MM.1S (cell line): ENCODE measurements at regions not wholly inside any gene's neighbourhood (a gene's known extent, or its start where the extent isn't known, plus 50 kb on each side); places are given as distances from the start of the nearest gene placed in this dataset.

ENCODE experiments used
- DNase-seq: peaks from one replicate; pipeline ENCODE4 v3.0.0-alpha.2; 2015
- H2AFZ ChIP-seq: fragments of 300-600 bp; sonication (generic); 2 replicates; pipeline ENCODE4 v1.6.0; 2016; ENCODE audit warnings: antibody characterized with exemption, low read length
- H3F3A ChIP-seq: fragments of 300-600 bp; sonication (generic); 2 replicates; pipeline ENCODE4 v1.6.1; 2016; ENCODE audit warnings: mild to moderate bottlenecking, antibody characterized with exemption, low read length, moderate library complexity, mixed read lengths; ENCODE audit not compliant: insufficient read depth
- H3K27ac ChIP-seq: fragments of 300-600 bp; sonication (generic); 2 replicates; pipeline ENCODE4 v1.5.1; 2016; ENCODE audit warnings: mild to moderate bottlenecking, low read length
- H3K27me3 ChIP-seq: fragments of 300-600 bp; sonication (generic); replicated peaks from 2 replicates; pipeline ENCODE4 v1.6.0; 2016; ENCODE audit warnings: low read length; ENCODE audit not compliant: insufficient read depth
- H3K36me3 ChIP-seq: fragments of 300-600 bp; sonication (generic); replicated peaks from 2 replicates; pipeline ENCODE4 v1.6.1; 2016; ENCODE audit warnings: mild to moderate bottlenecking, low read length, mixed read lengths; ENCODE audit not compliant: insufficient read depth
- H3K4me1 ChIP-seq: fragments of 300-600 bp; sonication (generic); 2 replicates; pipeline ENCODE4 v1.6.1; 2016; ENCODE audit warnings: low read length, mixed read lengths
- H3K4me2 ChIP-seq: fragments of 300-600 bp; sonication (generic); 2 replicates; pipeline ENCODE4 v1.6.0; 2016; ENCODE audit warnings: low read depth, low read length
- H3K4me3 ChIP-seq: fragments of 300-600 bp; sonication (generic); 2 replicates; pipeline ENCODE4 v1.5.1; 2016; ENCODE audit warnings: low read length, mixed read lengths
- H3K79me2 ChIP-seq: fragments of 300-600 bp; sonication (generic); 2 replicates; pipeline ENCODE4 v1.6.1; 2016; ENCODE audit warnings: mixed run types, low read length, mixed read lengths
- H3K9ac ChIP-seq: fragments of 300-600 bp; sonication (generic); 2 replicates; pipeline ENCODE4 v1.6.1; 2016; ENCODE audit warnings: low read length, mixed read lengths
- H3K9me2 ChIP-seq: fragments of 300-600 bp; sonication (generic); replicated peaks from 2 replicates; pipeline ENCODE4 v1.6.1; 2016; ENCODE audit warnings: mild to moderate bottlenecking, low read length, mixed read lengths; ENCODE audit not compliant: insufficient read depth
- H3K9me3 ChIP-seq: fragments of 300-600 bp; sonication (generic); replicated peaks from 2 replicates; pipeline ENCODE4 v1.6.1; 2016; ENCODE audit warnings: mild to moderate bottlenecking, low read length, mixed read lengths; ENCODE audit not compliant: insufficient read depth
- H4K20me1 ChIP-seq: fragments of 300-600 bp; sonication (generic); 2 replicates; pipeline ENCODE4 v1.6.1; 2016; ENCODE audit warnings: mild to moderate bottlenecking, low read length, moderate library complexity, mixed read lengths; ENCODE audit not compliant: insufficient read depth
- EZH2 ChIP-seq: fragments of 300-600 bp; sonication (generic); optimal IDR thresholded peaks from 2 replicates; pipeline ENCODE3; 2017; ENCODE audit warnings: low read depth, mild to moderate bottlenecking, antibody characterized with exemption, low read length, mixed read lengths
- EZH2phosphoT487 ChIP-seq: fragments of 300-600 bp; sonication (generic); IDR thresholded peaks from 2 replicates; pipeline ENCODE4 v1.6.1; 2018; ENCODE audit warnings: antibody characterized with exemption, low read length
- TF ChIP-seq, protein P1 (sequence below): fragments of 300-600 bp; sonication (generic); IDR thresholded peaks from 2 replicates; pipeline ENCODE4 v1.5.1; 2016; ENCODE audit warnings: antibody characterized with exemption, low read length, mixed read lengths

DNA sequence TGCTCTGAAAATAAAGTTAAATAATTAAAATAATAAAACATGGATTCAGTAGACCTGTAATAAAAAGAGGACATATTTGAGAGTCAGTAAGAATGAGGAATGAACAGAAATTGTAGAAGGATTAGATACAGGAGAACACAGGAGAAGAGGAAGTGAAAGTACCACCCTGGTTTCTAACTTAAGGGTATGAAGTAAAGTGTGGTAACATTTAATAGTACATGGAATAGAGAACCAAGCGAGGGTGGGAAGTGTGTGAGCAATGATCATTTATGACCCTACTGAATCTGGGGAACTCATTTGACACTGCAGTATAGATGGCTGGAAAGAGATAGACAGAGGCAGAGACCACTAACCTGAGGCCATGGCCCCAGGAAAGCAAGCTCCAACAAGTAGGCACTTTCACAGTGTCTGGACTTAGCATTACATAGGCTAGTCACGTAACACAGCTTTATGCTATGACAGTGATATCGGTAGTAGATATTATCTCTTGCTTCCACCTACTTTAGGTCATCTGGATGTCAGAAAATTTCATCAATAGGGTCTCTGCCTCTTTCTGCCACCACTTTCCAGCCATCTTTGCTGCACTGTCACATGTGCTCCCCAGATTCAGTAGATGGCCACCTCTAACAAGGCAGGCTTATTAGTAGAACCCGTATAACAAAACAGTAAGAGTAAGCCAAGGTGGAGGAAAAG, 633.9 kb upstream of the MIR17HG start:
- Histone ChIP-seq H3K4me2 (no peak overlapping the region), H3K9me3 (no peaks in the 10 kb centered on the region), H3K4me3 (no peak overlapping the region), H3K4me1 (no peaks in the 10 kb centered on the region), H3K36me3 (no peaks in the 10 kb centered on the region), H3K9ac (no peak overlapping the region), H3F3A (no peaks in the 10 kb centered on the region), H4K20me1 (no peaks in the 10 kb centered on the region), H2AFZ (no peak overlapping the region), H3K27ac (no peak overlapping the region), H3K79me2 (no peaks in the 10 kb centered on the region), H3K27me3 (no peaks in the 10 kb centered on the region), H3K9me2 (no peaks in the 10 kb centered on the region)
- DNase-seq = no peak
- TF ChIP-seq, protein P1, sequence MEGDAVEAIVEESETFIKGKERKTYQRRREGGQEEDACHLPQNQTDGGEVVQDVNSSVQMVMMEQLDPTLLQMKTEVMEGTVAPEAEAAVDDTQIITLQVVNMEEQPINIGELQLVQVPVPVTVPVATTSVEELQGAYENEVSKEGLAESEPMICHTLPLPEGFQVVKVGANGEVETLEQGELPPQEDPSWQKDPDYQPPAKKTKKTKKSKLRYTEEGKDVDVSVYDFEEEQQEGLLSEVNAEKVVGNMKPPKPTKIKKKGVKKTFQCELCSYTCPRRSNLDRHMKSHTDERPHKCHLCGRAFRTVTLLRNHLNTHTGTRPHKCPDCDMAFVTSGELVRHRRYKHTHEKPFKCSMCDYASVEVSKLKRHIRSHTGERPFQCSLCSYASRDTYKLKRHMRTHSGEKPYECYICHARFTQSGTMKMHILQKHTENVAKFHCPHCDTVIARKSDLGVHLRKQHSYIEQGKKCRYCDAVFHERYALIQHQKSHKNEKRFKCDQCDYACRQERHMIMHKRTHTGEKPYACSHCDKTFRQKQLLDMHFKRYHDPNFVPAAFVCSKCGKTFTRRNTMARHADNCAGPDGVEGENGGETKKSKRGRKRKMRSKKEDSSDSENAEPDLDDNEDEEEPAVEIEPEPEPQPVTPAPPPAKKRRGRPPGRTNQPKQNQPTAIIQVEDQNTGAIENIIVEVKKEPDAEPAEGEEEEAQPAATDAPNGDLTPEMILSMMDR = no peak
- TF ChIP-seq EZH2phosphoT487 = no peak
- TF ChIP-seq EZH2 = no peak

DNA sequence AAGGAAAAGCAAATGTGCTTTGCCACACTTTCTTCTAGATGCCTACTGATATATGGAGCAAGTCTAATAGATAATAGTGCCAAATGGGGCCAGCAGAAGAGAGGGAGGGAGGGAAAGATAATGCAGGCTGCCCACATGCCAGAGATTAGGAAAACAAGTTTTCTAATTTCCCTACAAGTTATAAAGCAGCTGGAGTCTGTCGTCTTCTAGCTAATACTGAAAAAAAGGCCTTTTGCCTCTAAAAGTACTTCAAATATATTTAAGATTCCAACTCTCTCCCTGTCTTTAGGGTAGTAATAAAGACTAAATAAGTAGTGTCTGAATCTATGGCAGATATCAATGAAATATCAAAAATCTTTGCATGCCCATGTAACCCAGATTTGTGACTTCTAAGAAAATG, 632.0 kb upstream of the MIR17HG start:
- no peaks in the 10 kb centered on the region for H4K20me1 ChIP-seq
- TF ChIP-seq EZH2phosphoT487 = no peak
- TF ChIP-seq EZH2 = no peak
- TF ChIP-seq, protein P1 = no peak
- no peak for DNase-seq
- H3K4me1 ChIP-seq = no peaks in the 10 kb centered on the region
- H3K4me2 ChIP-seq = no peak overlapping the region
- no peak overlapping the region for H3K4me3 ChIP-seq
- H3K9me2 ChIP-seq = no peaks in the 10 kb centered on the region
- H3F3A ChIP-seq = no peaks in the 10 kb centered on the region
- no peaks in the 10 kb centered on the region for H3K27me3 ChIP-seq
- no peaks in the 10 kb centered on the region for H3K9me3 ChIP-seq
- no peak overlapping the region for H2AFZ ChIP-seq
- H3K36me3 ChIP-seq = no peaks in the 10 kb centered on the region
- H3K27ac ChIP-seq = no peak overlapping the region
- H3K9ac ChIP-seq = no peak overlapping the region
- no peaks in the 10 kb centered on the region for H3K79me2 ChIP-seq

DNA sequence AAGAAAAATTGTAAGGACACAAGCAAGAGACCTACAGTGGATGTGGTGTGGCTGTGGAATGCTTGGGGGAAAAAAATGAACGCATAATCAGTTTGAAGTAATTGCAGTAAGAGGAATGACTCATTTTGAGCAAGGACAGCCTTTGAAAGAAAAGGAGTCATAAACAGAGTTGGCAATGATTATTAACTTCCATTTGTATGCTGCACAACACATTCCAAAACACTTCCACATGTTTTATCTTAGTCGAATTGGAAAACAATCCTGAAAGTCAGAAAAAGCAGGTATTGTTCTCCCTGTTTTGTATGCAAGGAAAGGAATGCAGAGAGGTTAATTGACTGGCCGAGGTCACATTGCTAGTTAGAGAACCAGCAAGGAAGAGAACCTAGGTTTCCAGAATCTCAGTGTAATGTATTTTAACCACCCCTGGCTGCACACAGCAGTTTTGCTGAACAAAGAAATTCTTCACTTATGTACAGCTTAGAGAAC, 630.0 kb upstream of the MIR17HG start:
- no peaks in the 10 kb centered on the region for H4K20me1 ChIP-seq
- H3K9me2 ChIP-seq = no peaks in the 10 kb centered on the region
- DNase-seq = no peak
- no peak overlapping the region for H3K9ac ChIP-seq
- H3K27ac ChIP-seq = no peak overlapping the region
- TF ChIP-seq EZH2phosphoT487 (no peak), EZH2 (no peak)
- TF ChIP-seq, protein P1 = no peak
- no peaks in the 10 kb centered on the region for H3K4me1 ChIP-seq
- no peak overlapping the region for H3K4me2 ChIP-seq
- no peak overlapping the region for H2AFZ ChIP-seq
- no peaks in the 10 kb centered on the region for H3F3A ChIP-seq
- H3K27me3 ChIP-seq = no peaks in the 10 kb centered on the region
- H3K4me3 ChIP-seq = no peak overlapping the region
- no peaks in the 10 kb centered on the region for H3K36me3 ChIP-seq
- no peaks in the 10 kb centered on the region for H3K79me2 ChIP-seq
- H3K9me3 ChIP-seq = no peaks in the 10 kb centered on the region
